ENCODE measurements at regions not wholly inside any gene's neighbourhood (a gene's known extent, or its start where the extent isn't known, plus 50 kb on each side); places are given as distances from the start of the nearest gene placed in this dataset.
"Not testable (repeated sequence)": the region's sequence is repeated elsewhere in the genome, so short reads cannot be mapped to it uniquely, and the experiment has no call there.

DNA sequence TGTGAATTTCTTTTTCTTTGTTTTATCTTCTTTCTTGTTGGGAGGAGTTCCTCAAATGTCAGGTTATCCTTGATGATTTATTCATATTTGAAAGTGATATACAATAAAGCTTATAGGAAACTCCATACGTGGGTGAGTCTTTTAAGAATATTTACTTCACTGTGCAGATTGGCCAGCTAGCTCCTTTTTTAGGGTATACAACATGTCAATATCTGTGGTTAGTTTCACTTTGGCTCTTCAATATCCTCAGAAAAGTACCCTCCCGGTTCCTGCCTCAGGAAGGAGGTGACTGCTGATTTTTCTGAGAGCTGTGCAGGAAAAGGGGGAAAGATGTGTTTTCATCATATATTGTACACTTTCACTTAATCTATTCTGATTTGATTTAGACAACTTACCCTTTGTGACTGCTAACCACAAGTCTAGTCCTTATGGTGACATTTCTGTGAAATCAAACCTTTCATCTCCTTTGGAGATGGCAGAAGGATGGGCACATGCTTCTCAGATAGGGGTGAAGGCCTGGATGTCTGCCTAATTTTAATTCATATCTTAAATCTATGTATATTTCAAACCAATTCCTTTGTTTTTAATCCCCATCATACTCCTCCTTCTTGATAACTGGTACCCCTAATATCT, 98.2 kb upstream of the NECTIN3 start:
- TF ChIP-seq, protein P1, sequence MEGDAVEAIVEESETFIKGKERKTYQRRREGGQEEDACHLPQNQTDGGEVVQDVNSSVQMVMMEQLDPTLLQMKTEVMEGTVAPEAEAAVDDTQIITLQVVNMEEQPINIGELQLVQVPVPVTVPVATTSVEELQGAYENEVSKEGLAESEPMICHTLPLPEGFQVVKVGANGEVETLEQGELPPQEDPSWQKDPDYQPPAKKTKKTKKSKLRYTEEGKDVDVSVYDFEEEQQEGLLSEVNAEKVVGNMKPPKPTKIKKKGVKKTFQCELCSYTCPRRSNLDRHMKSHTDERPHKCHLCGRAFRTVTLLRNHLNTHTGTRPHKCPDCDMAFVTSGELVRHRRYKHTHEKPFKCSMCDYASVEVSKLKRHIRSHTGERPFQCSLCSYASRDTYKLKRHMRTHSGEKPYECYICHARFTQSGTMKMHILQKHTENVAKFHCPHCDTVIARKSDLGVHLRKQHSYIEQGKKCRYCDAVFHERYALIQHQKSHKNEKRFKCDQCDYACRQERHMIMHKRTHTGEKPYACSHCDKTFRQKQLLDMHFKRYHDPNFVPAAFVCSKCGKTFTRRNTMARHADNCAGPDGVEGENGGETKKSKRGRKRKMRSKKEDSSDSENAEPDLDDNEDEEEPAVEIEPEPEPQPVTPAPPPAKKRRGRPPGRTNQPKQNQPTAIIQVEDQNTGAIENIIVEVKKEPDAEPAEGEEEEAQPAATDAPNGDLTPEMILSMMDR (IDR thresholded peaks at IDR 0.05) = no peak
- DNase-seq (ENCODE audit: low spot score) = no peak
- H3K4me3 ChIP-seq = no peak overlapping the region
- no peak overlapping the region for H3K27ac ChIP-seq

DNA sequence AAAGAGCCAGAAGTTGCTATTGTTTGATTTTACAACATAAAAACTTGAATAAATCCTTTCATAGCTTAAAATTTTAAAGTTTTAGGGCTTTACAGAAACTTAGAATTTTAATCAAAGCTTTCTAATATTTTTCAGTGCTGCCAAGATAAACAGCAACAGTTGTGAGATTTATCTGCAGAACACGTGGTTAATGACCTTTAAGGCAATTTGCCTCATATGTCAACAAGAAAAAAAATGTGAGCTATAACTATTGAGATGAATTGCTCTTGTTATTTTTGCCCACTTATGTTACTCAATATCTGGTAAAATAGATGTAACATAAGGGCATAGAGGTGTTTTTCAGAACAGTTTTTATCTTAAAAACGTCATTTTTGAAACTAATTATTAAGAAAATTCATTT, 96.7 kb upstream of the NECTIN3 start:
- no peak for DNase-seq (ENCODE audit: low spot score)
- TF ChIP-seq, protein P1 (IDR thresholded peaks at IDR 0.05) = no peak
- Histone ChIP-seq H3K4me3 (no peak overlapping the region), H3K27ac (no peak overlapping the region)

DNA sequence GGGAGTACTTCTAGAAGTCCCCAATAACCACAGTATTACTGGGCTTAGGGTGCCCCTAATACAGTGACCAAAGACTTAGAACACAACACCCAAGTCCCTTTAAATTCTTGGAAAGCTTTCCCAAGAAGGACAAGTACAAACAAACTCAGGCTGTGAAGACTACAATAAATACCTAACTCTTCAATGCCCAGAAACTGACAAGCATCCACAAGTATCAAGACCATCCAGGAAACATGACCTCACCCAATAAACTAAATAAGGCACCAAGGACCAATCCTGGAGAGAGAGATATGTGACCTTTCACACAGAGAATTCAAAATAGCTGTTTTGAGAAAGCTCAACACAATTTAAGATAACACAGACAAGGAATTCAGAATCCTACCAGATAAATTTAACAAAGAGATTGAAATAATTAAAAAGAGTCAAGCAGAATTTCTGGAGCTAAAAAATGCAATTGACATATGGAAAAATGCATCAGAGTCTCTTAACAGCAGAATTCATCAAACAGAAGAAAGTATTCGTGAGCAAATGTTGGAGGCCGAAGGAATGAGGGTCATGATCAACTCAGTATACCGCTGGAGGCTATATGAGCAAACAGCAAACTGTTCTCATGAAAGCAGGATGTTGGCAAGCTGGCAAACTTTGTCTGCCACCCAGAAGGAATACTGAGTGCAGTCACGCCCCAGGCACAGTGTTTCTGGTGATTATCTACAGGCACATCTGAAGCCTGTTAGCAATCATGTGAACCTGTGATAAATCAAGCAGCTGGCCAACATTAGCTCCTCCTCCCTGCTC, 87.0 kb upstream of the NECTIN3 start:
- TF ChIP-seq, protein P1 (IDR thresholded peaks at IDR 0.05) = no peak
- no peak overlapping the region for H3K4me3 ChIP-seq

DNA sequence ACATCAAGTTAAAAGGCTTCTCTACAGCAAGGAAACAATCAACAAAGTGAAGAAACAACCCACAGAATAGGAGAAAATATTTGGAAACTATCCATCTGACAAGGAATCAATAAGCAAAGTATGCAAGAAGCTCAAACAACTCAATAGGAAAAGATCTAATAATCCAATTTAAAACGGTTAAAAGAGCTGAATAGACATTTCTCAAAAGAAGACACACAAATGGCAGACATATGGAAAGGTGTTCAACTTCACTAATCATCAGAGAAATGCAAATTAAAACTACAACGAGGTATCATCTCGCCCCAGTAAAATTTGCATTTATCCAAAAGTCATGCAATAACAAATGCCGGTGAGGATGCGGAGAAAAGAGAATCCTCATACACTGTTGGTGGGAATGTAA, 82.2 kb upstream of the NECTIN3 start:
- DNase-seq (ENCODE audit: low spot score) = no peak
- Histone ChIP-seq H3K4me3 (no peak overlapping the region), H3K27ac (no peak overlapping the region)
- TF ChIP-seq, protein P1 (IDR thresholded peaks at IDR 0.05) = no peak

More for the DNA sequence above, 87.0 kb upstream of the NECTIN3 start:
- DNase-seq (ENCODE audit: low spot score) = no peak
- no peak overlapping the region for H3K27ac ChIP-seq

DNA sequence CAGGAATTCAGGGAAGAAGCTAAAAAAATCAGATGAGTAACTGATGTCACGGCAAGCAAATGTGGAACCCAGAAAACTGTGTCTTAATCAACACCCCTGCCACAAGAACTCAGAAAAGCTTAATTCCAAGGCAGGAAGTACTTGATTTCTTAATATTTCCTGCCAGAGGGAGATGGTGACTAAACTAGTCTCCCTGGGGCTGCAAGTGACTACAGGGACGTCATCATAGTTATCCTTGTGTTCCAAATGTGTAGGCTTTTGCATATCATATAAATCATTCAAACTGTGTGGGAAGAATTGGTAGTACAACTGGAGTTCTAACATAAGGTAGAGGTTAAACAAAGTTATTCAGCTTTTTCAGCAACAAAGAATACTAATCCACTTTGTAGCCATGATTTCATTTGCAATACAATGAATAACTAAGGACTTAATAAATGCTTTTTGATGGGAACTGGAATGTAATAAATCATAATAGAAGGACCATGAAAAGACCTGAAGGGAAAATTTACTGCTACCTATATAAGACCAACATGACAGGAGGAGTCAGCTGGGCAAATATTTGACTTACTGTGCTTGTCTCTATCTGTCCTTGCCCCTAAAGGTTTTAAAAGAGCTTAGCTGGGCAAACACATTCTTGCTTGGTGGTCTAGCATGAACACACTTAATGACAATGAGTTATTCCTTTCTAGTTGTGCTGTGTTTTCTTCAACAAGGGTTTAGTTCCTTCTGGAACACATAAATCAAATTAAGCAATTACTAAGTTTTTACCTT, 76.0 kb upstream of the NECTIN3 start:
- H3K4me3 ChIP-seq = no peak overlapping the region
- TF ChIP-seq, protein P1 (IDR thresholded peaks at IDR 0.05) = no peak
- H3K27ac ChIP-seq = no peak overlapping the region
- DNase-seq (ENCODE audit: low spot score) = no peak

DNA sequence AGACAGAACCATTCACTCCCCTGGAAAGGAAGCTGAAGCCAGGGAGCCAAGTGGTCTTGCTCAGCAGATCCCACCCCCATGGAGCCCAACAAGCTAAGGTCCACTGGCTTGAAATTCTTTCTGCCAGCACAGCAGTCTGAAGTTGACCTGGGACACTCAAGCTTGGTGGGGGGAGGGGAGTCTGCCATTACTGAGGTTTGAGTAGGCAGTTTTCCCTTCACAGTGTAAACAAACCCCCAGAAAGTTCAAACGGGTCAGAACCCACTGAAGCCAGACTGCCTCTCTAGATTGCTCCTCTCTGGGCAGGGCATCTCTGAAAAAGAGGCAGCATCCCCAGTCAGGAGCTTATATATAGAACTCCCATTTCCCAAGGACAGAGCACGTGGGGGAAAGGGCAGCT, 72.8 kb upstream of the NECTIN3 start:
- not testable (repeated sequence) for H3K27ac ChIP-seq; DNase-seq (ENCODE audit: low spot score); H3K4me3 ChIP-seq

DNA sequence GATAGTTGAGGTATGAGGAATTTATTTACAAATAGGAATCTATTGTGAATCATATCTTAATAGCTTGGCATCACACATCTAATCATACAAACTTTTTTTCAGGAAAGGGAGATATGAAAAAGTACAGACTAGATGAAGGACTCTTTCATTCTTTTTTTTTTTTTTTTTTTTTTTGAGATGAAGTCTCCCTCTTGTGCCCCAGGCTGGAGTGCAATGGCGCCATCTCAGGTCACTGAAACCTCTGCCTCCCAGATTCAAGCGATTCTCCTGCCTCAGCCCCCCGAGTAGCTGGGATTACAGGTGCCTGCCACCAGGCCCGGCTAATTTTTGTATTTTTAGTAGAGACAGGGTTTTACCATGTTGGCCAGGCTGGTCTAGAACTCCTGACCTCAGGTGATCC, 65.1 kb upstream of the NECTIN3 start:
- H3K27ac ChIP-seq; H3K4me3 ChIP-seq; DNase-seq (ENCODE audit: low spot score): not testable (repeated sequence)
